HCT116 (cell line): ENCODE measurements at regions not wholly inside any gene's neighbourhood (a gene's known extent, or its start where the extent isn't known, plus 50 kb on each side); places are given as distances from the start of the nearest gene placed in this dataset.

Source experiments
- ELF1 ChIP-seq: IDR thresholded peaks from 2 replicates; pipeline ENCODE4 v1.6.1; 2012; ENCODE audit warnings: low read depth, borderline replicate concordance
- EZH2phosphoT487 ChIP-seq: fragments of 200-600 bp; IDR thresholded peaks from 2 replicates; pipeline ENCODE4 v1.6.1; 2018; ENCODE audit warnings: antibody characterized with exemption, borderline replicate concordance
- POLR2AphosphoS5 ChIP-seq: IDR thresholded peaks from 2 replicates; pipeline ENCODE4 v1.6.1; 2011; ENCODE audit warnings: mild to moderate bottlenecking, low read depth, low read length, moderate library complexity
- TF ChIP-seq, protein P1 (sequence below): IDR thresholded peaks from 2 replicates; pipeline ENCODE4 v1.6.1; 2012
- TF ChIP-seq, protein P2 (sequence below): IDR thresholded peaks from 2 replicates; pipeline ENCODE4 v1.6.1; 2011; ENCODE audit warnings: mild to moderate bottlenecking, low read length, moderate library complexity; ENCODE audit not compliant: insufficient replicate concordance; ENCODE audit errors: extremely low read depth
- TF ChIP-seq, protein P3 (sequence below), 3 experiments: fragments of 200-600 bp in 1 of 3; sonication (generic) in 1 of 3; IDR thresholded peaks in 2 of 3; conservative IDR thresholded peaks in 1 of 3; 2 replicates each; pipeline ENCODE4 v1.5.1; 2012 to 2017; ENCODE audit warnings: low read depth in 2 of 3, low read length in 2 of 3, antibody characterized with exemption in 1 of 3, borderline replicate concordance in 1 of 3, control low read depth in 1 of 3, mild to moderate bottlenecking in 1 of 3, mixed read lengths in 1 of 3, mixed run types in 1 of 3, moderate library complexity in 1 of 3; ENCODE audit not compliant: insufficient read depth in 1 of 3

DNA sequence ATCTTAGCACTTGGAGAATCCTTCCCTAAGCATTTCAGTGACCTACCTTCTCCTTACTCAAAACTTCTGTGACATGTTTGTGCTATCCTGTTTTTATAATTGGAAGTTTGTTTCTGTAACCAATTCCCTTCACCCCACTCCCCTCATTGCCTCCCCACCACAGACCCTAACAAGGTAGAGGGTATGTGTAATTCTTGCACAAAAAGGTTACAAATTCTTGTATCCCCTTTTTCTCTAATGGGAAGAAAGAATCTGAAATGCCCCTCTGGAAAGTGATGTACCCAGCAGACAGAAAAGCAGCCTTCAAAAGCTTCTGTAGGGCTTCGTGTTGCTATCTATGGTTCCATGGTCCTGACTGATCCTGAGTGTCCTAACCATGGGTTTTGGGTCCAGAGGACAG, 111.7 kb upstream of the TMEM170B start:
- no peak for TF ChIP-seq EZH2phosphoT487
- TF ChIP-seq, protein P1, sequence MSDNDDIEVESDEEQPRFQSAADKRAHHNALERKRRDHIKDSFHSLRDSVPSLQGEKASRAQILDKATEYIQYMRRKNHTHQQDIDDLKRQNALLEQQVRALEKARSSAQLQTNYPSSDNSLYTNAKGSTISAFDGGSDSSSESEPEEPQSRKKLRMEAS, result no peak
- no peak for TF ChIP-seq ELF1
- TF ChIP-seq, protein P2, sequence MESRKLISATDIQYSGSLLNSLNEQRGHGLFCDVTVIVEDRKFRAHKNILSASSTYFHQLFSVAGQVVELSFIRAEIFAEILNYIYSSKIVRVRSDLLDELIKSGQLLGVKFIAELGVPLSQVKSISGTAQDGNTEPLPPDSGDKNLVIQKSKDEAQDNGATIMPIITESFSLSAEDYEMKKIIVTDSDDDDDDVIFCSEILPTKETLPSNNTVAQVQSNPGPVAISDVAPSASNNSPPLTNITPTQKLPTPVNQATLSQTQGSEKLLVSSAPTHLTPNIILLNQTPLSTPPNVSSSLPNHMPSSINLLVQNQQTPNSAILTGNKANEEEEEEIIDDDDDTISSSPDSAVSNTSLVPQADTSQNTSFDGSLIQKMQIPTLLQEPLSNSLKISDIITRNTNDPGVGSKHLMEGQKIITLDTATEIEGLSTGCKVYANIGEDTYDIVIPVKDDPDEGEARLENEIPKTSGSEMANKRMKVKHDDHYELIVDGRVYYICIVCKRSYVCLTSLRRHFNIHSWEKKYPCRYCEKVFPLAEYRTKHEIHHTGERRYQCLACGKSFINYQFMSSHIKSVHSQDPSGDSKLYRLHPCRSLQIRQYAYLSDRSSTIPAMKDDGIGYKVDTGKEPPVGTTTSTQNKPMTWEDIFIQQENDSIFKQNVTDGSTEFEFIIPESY, result no peak
- no peak for TF ChIP-seq POLR2AphosphoS5
- TF ChIP-seq, protein P3, sequence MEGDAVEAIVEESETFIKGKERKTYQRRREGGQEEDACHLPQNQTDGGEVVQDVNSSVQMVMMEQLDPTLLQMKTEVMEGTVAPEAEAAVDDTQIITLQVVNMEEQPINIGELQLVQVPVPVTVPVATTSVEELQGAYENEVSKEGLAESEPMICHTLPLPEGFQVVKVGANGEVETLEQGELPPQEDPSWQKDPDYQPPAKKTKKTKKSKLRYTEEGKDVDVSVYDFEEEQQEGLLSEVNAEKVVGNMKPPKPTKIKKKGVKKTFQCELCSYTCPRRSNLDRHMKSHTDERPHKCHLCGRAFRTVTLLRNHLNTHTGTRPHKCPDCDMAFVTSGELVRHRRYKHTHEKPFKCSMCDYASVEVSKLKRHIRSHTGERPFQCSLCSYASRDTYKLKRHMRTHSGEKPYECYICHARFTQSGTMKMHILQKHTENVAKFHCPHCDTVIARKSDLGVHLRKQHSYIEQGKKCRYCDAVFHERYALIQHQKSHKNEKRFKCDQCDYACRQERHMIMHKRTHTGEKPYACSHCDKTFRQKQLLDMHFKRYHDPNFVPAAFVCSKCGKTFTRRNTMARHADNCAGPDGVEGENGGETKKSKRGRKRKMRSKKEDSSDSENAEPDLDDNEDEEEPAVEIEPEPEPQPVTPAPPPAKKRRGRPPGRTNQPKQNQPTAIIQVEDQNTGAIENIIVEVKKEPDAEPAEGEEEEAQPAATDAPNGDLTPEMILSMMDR (IDR thresholded peaks at IDR 0.05 in 2 of 3, conservative IDR thresholded peaks at IDR 0.05 in 1 of 3; ENCODE audit: borderline replicate concordance in 1 of 3, insufficient read depth in 1 of 3, low read depth in 2 of 3, low read length in 2 of 3), result no peak
